ENCODE measurements at regions not wholly inside any gene's neighbourhood (a gene's known extent, or its start where the extent isn't known, plus 50 kb on each side); places are given as distances from the start of the nearest gene placed in this dataset.

DNA sequence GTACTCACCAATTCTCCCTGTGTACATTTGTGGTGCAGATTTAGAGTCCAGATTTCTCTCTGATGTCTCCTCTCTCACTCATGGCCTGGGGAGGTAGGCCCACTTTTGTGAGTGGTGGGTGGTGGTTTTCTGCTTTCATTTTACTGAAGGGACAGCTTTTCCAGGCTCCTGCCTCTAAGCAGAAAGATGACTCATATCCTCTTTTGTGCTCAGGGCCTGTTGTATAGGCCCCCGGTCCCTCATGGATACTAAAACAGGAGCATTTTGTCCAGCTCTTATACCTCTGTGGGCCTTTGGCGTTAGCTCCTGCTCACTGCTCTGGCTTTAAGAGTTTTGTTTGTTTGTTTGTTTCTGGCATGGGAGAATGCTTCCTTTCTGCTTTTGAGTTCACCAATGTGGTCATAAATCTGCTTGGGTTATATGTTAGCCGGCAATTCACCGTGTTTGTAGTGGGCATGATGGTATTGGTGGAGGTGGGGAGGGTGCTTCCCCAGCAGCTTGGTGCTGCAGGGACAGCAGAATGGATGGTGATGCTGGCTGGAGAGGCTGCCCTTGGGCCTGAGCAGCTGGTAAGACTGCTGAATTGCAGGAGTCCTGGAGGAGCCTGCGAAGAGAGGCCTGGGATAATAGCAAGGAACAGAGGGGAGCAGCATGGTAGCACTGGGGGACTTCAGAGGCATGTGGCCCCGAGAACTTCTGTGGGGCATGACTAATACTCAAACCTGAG lies 468.7 kb downstream of the RPS24 start:
- DNase-seq = no peak

DNA sequence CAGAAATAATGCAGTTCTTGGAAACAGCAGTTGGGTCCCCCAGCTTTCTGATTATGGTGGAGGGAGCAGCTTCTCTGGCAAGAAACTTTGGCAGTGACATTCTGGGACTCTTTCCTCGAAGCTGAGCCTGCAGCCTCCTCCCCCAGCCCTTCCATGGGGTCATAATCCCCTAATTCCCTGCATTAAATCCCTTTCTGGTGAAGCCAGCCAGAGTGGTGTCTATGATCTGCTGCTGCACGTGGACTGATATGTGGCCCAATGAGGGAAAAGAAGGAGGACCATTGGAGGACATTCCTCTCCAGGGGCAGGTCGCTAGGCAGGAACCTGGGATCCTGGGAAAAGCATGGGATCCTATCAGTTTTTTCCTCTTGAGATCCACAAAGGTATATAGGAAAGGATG lies 470.5 kb downstream of the RPS24 start:
- DNase-seq = no peak

DNA sequence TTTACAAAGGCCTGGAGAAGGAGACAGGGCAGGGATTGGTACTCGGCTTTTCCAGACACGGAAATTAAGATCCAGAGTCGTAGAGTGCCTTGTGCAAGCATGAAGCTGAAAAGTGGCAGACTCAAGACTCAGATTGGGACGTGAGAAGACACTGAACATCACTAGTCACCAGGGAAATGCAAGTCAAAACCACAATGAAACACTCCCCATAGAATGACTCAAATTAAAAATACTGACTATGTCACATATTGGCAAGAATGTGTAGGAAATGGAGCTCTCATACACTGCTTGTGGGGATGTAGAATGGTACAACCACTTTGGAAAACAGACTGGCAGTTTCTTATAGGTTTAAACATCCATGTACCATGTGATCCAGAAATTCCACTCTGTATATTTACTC lies 472.0 kb downstream of the RPS24 start:
- no peak for DNase-seq

DNA sequence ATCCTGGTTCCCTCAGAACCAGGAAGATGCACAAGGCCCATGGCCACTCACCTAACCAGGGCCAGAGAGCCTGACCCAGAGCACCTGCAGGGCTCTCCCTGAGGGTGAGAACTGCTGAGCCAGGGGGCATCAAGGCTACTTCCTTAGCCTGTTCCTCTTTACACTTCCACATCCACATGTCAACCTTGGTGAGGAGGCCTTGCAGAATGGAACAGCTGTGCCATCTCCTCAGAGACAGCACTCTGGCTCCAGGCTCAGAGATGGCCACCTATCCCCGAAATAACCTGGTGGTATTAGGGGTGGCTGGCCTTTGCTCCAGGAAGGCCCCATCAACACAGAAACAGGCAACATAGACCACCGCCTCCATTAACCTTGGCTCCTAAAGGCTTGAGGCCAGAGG lies 473.0 kb downstream of the RPS24 start:
- no peak for DNase-seq

DNA sequence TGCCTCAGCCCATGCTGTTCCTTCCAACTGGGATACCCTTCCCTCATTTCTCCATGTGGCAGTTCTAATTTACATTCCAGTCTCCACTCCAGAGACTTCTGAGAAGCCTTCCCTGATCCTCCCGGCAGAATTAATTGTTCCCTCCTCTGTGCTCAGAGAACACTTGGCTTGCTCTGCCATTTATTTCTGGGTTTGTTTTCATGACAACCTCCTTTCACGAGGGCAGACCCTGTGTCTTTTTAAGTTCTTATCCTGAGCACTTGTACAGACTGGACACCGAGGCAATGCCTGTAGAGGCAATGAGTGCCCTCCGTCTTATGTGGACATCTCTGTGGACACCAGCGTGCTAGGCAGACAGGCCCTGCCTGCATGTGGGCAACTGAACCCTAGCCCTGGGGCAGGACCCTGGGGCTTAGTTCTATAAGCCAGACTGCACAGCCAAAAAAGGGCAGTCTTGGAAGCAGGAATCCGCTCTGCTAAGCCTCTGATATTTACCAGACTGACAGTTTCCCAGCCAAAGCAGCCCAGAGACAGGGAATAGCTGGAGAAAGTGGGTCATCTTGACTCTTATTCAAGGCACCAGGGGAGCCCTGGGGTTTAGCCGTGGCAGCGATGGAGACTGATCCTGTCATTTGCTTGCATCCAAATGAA lies 474.0 kb downstream of the RPS24 start:
- DNase-seq = no peak

DNA sequence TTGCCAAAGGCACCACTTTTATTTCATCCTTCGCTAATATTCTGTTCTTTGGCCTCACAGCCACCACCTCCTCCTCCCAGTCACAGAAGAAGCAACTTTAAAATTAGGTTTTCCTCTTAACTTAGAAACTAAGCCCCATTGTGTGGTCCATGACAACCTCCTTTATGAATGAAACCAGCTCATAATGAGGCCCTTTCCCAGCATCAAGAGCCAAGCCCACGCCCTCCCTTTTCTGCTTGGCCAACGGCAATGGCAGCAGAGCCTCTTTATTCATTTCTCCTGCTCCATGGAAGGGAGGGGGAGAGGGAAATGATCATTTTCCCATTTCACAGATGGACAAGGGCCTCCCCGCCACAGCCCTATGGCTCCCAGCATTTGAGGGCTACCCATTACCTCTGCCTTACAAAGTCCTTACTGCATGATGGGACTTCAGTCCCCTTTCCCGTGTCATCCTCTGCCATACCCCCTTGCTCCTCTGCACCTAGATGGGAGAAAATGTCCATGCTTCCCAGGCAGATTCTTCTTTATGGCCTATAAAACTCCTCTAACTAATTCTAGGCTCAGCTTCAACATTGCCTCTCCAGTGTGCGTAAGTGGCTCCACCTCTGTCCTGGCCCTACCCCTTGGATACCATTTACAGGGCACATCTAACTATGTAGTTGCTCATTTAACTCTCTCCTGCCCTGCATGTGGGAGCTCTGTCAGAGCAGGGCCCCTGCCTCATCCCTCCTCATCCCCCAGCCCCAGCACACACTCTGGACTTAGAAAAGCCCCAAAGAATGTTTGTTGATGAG lies 475.5 kb downstream of the RPS24 start:
- no peak for DNase-seq

DNA sequence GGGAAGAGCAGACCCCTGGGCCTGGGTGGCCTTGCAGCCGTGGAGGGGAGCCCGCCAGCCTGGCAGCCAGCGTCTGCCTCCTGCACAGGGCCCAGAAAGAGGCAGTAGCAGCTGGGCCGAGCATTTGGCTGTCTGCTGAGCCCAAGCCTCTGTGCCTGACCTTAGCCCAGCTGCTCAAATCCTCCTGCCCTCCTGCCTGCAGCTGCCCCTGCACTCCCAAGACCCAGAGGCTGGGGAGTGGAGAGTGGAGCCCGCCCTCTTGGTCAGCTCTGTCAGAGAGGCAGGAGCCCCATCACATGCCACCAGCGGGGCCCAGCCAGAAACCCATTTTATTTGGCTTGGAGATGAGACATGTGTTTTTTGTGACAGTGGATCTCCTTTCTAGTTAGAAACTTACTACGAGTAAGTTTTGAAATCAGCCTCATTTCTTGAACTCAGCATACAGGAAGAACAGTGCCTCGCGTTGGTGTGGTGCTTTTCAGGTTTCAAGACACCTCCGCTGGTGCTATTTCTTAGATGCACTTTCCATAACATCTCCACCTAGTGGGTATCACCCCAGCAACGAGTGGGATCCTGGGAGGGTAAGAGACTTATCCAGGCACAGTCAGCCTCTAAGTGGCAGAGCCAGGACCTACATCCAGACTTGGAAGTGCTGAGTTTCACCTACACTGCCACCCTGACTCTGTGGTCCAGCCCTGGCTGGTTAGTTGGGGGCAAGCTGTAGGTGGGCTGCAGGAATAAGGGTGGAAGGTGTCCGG lies 477.1 kb downstream of the RPS24 start:
- no peak for DNase-seq

DNA sequence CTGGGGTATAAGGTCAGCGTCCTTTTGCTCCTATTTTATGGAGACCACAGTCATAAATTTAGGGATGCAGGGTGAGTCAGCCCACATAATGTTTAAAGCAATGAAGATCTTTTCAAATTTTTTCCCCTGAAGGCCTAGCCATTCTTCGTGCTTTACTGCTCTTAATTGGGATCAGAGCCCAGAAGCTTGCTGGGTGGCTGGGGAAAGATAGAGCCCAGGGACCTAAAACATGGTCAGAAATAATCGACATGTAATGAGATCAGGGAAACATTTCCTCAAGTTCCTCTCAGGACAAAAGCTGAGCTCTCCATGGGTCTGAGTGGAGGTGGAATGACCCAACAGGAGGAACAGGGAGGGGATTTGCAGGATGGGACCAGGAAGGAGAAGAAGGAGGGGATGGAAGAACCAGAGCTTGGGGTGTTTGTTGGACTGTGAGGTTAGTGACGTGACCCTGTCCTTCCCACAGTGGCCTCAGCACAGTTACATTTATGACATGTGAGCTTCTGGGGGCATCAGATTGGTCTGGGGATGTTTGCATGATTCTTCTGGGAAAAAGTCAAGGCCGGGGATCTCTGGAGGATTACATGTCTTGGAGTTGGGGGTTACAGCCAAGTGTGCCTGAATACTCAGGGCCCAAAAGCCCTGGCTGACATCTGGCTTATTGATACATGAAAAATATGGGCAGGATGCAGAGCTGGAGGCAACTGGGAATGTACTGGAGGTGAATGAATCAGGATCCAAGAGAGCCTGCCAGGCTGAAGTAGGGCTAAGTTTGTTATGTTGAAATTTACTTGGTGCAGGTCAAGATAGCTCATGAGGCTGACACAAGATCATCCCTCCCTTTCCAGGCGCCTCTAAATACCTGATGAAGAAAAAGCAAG lies 477.9 kb downstream of the RPS24 start:
- DNase-seq = no peak

DNA sequence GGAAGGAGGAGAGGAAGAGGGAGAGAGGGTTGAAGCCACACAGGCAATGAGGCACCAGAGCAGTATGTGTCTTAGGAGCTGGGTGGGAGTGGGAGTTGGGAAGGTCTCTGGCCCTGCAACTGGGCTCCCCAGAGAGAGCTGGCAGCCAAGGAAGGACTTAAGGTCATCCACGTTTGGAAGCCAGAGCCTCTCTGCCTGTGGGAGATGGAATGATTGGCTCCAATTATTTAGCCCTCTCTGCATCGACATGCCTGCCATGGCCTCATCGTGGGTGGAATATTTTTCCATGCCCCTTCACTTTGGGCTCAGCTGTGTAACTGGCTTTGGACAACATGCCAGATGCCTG lies 478.5 kb downstream of the RPS24 start:
- DNase-seq = no peak

DNA sequence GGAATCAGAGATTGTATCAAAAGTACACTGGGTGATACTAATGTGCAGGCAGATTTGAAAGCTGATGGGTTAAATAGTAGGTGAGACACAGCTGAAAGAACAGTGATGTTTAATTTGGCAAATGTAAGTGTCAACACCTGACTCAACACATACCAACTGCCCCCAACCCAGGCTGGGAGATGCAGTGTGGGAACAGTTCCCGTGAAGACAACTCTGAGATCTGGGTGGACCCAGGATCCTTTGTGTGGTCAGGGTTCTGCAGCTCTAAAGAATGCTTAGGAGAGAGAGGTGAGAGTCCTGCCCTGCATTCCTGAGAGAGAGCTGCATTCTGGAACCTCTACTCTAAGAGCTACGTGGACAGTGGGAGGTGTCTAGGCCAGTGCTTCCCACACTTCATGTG lies 479.7 kb downstream of the RPS24 start:
- DNase-seq = no peak

DNA sequence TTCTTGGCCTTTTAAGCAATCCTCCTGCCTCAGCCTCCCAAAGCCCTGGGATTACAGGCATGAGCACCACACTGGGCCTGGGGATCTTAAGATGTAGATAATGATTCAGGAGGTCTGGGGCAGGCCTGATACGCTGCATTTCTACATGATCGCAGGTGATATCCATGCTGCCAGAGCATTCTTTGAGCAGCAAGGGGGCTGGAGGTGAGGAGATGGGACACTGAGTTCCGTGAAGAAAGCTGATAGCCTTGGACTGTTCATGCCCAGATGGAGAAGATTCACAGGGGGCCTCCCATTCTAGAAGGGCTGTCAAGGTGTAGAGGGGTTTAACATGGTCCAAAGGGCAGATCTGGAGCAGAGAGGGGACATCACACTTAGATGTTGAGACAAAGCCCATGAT lies 480.3 kb downstream of the RPS24 start:
- DNase-seq = no peak

DNA sequence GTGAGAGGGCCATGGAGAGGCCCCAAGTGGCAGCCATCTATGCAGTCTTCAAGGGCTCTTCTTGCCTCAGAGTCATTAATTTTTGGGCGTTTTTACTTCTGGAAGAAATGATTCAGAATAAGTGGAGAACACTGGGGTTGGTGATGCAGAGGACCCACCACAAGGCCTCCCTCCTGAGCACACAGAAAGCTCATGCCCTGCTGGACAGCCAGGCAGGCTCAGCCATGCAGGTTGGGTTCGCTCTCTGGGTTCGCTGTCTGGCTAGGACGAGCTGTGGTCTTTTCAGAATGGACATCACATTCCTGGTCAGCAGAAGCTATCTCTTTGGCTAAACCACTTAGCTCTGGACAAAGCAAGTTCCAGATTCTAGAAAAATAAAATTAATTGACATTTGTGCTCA lies 480.8 kb downstream of the RPS24 start:
- DNase-seq = no peak

DNA sequence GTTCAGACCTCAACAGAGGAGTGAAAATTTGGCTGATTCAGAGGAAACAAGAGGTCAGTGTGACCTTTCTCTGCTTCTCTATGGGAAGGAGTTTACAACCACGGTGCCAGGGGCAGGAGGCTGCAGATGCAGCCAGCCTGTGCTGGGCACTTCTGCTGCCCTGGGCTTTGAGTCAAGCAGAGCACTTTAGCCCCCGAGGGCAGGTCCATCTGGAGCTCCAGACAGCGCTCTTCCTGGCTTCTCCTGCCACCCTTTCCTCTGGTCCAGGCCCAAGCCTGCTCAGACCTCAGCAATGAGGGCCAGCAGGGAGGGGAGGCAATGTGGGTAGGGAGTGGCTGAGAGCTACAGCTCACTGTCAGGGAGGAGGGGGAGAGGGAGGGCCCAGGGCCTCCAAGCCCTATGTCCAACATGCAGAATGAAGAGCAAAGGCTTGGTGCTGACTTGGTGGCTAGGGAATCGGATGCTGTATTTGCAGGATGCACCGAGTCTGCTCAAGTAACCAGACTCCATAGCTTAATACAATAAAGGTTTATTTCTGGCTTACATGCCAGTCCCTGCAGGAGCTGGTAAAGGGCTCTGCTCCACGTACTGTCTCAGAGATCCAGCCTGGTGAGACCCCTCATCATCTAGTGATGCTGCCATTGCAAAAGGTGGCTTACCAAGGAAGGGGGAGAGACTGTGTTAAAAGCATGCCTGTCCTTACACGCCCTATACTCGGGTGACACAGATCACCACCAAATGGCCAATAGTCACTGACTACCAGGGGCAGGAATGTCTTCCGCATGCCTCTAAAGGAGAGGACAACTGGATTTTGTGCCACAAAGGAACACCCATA lies 481.6 kb downstream of the RPS24 start:
- DNase-seq = no peak

DNA sequence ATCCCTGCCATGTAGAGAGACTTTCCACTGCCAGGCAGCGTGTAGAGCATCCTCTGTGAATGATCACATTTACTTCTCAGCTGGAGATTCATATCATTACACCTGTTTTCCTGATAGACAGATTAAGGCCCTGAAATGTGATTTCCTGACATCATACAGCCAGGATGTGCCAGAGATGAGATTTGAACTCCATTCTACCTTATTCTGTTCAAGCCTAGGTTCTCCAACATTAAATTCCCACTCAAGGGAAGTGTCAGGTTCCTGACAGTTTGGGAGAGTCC lies 482.1 kb downstream of the RPS24 start:
- no peak for DNase-seq

DNA sequence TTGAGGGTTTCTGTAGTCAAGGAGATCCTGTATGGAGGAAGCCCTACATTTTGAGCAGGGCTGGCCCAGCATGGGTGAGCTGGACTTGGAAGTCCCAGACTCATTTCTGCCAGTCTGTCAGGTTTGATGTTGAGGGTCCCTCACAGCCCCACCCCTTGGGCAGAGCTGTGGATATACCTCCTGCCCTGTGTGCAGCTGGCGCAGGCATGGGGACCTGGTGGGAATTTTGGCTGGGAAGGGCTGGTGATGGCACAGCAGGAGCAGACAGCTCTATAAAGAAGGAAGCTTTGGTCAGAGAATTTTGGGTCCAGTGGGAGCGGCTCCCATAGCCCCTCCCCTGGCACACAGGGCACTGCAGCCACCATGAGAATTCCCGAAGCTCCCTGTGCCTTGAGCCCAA lies 482.6 kb downstream of the RPS24 start:
- DNase-seq = no peak

DNA sequence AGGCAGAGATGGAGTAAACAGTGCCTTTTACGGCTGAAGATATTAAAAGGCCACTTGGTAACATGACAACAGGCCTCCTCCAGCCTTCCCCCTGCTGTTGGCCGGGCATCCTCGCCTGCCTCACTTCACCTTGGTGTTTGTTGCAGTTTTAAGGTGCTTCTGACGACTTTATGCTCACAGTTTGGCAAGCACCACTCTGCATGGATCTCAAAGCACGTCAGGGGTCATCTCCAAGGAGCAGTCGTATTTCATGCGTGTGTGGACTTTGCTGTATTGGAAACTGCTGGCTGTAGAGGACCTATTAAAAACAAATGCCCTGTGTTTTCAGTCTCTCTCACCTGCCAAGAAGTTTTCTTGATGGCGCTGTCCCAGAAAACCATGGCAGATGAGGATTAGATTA lies 483.1 kb downstream of the RPS24 start:
- no peak for DNase-seq

DNA sequence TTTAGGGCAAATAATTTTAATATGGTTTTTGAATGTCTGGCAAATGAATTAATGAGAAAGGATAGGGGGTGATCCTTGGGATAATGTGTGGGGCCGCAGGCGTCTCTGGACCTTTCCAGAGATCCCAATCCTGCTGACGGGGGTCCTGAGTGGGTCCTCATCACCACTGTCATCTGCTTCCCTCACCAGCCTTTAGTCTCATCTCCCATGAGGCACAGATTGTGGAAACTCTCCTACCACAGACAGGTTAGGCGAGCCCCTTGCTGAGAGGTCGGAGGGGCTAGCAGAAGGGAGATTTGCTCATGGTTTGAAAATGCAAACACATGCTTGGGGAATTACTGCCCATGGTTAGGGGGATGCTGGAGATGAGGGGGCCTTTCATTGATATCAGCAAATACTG lies 484.6 kb downstream of the RPS24 start:
- DNase-seq = no peak

DNA sequence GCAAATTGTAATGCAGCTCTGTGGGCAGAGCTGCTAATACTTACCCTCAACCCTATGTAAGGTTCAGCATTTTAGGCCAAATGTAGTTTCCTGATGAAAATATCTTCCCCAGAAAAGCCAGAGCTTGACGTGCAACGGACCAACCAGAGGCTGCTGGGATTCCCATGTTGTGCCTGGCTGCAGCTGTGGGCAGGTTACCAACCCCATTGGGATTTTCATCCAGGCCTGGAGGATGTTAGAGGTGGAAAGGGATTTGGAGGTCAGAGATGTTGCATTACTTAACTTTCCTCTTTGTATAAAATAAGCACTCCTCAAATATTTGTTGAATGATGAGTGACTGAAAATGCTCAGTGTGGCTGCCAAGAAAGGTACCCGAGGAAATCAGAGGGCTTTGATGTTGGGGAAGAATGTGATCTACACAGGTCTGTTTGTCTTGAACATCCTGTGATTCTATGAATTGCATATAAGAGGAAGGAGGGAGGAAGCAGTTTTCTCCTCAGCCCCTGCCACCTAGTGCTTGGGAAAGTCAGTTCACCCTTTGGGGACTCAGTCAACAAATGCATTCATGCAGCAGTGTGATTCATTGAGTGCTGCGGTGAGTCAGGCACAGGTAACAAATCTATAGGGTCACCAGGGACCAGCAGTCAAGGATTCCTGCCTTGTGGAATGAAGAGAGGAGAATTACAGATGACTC lies 487.2 kb downstream of the RPS24 start:
- peak; percentile 29 for DNase-seq

DNA sequence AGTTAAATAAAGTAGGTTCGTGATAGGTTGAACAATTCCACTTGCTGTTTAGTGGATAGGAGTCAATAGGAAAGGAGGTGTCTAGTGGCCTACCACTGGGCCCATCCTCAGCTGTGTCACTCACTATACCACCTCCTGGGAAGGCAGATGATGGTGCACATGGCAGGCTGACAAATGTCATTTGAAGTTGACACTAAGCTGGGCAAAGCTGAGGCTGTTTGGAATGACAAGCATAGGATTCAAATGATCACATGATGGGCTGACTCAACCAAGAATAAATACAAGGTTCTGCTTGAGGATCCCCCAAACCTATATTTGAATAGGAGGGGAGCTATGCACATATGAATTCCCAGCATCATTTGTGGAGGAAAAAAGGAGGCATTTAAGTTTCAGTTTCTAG lies 489.8 kb downstream of the RPS24 start:
- DNase-seq = no peak

DNA sequence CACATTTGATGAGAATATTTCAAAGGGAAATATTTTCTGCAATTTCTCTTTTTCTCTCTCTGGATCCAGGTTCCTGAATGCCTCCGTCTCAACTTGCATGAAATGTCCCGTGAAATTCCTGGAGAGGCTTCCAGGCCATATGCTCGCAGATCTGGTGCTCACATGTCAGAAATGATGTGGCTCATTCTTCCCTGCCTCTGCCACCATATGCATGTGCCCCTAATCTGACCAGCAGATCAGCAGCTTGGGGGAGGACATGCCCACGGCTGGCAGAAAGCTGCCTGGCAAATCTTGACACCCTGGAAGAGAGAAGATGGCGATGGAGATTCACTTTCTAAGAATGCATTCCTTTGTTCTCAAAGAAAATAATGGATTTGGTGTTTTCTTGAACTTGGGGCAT lies 490.7 kb downstream of the RPS24 start:
- DNase-seq = no peak

DNA sequence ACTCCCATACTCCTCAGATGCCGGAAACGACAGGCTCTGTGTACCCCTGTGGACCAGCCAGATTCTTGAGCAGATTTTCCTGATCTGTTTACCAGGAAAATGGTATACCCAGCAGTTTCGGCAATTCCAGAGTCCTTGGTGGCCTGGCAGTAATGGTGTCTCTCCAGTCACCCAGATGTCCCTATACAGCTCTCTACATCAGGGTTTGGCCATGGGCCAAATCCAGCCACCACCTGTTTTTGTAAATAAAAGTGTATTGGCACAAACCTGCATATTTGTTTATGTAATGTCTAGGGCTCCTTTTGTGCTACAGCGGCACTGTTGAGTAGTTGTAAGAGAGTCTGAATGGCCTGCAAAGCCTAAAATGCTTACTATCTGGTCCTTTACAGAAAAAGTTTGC lies 491.3 kb downstream of the RPS24 start:
- DNase-seq = no peak
